ENCODE measurements at regions not wholly inside any gene's neighbourhood (a gene's known extent, or its start where the extent isn't known, plus 50 kb on each side); places are given as distances from the start of the nearest gene placed in this dataset.
"Not testable (repeated sequence)": the region's sequence is repeated elsewhere in the genome, so short reads cannot be mapped to it uniquely, and the experiment has no call there.

DNA sequence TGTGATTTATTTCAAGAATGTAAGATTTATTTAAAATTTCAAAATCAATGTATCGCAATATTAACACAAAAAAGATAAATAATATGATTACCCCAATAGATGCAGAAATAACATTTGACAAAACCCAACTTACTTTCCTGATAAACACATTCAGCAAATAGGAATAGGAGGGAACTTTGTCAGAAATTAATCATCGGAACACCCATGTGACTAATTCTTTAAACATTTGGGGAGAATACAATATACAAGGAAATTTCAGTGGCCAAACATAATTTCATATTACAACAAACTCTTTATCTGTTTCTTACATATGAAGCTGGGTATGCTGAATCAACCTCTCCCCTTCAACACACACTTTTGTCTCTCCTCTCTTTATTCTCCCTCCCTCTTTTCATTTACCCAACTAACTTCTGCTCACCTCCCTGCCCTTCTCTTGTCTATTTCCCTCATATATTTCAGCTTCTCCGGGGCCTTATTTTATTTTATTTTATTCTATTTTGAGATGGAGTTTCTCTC, 309.6 kb upstream of the CNTNAP5 start:
- no peak for DNase-seq (ENCODE audit: low read depth)

- DNase-seq (ENCODE audit: low read depth): no peak
Observed at GRCh38 chr2:123717636-123718334, 307.3 kb upstream of the CNTNAP5 start.

- no peak for DNase-seq (ENCODE audit: low read depth)
Observed at GRCh38 chr2:123720760-123721159, 304.3 kb upstream of the CNTNAP5 start.

- no peak for DNase-seq (ENCODE audit: low read depth)
Observed at GRCh38 chr2:123723706-123724105, 301.4 kb upstream of the CNTNAP5 start.

DNA sequence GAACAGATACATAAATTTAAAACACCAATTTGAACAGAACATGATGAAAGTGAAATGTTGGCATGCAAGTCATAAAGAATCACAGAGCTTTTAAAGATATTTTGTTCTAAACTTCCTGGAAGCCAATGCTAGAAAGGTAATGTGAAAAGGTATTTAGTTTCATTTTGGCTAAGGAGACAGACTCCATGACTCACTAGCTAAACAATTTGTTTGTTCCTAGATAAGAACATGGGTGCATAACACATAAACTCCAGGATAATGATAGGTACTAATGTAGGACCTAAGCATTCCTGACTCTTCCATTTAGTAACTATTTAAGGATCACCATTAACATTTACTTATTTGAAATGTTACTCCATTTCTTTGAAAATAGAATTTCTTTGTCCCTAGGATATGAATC, 292.5 kb upstream of the CNTNAP5 start:
- DNase-seq (ENCODE audit: low read depth): no peak

DNA sequence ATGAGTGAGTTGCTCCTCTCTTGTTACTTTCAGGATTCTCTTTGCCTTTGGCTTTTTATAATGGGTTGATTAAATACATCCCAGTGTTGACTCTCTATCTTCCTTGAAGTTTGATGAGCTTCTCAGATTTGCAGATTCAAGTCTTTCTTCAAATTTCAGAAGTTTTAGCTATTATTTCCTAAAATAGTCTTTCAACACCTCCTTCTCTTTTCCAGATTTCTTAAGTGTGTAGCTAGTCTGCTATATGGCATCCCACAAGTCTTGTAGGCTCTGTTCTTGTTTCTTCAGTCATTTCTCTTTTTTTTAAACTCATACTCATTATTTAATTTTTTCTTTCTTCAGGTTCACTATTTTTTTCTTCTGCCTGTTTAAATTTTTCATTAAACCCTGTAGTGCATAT, 287.7 kb upstream of the CNTNAP5 start:
- DNase-seq (ENCODE audit: low read depth): no peak

GRCh38 chr2:123738643-123739042, 286.4 kb upstream of the CNTNAP5 start:
- DNase-seq (ENCODE audit: low read depth): no peak

GRCh38 chr2:123746006-123746405, 279.1 kb upstream of the CNTNAP5 start:
- DNase-seq (ENCODE audit: low read depth): no peak

- DNase-seq (ENCODE audit: low read depth): no peak
Observed at GRCh38 chr2:123747326-123747725, 277.8 kb upstream of the CNTNAP5 start.

- no peak for DNase-seq (ENCODE audit: low read depth)
Observed at GRCh38 chr2:123762221-123762620, 262.9 kb upstream of the CNTNAP5 start.

- no peak for DNase-seq (ENCODE audit: low read depth)
Observed at GRCh38 chr2:123768233-123768632, 256.9 kb upstream of the CNTNAP5 start.

DNA sequence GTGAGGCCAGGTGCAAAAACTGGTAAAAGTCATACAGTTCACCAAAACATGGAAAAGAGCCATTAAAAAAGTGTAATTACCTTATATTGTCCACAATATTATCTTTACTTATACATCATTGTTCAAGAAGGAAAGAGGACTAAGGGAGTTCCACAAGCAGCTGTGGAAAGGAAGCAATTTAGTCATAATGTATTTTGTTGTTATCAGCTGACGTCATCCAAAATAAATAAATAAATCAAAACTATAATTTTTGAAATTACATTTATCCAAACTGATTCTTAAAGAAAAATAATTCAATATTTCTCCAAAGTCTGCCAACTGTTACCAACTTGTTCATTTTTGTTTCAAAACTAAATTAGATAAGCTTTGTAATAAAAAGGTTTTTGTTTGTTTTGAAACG, 256.1 kb upstream of the CNTNAP5 start:
- DNase-seq (ENCODE audit: low read depth): no peak

- DNase-seq (ENCODE audit: low read depth): no peak
Observed at GRCh38 chr2:123770996-123771720, 253.9 kb upstream of the CNTNAP5 start.

- DNase-seq (ENCODE audit: low read depth): no peak
Observed at GRCh38 chr2:123771928-123772632, 253.0 kb upstream of the CNTNAP5 start.

- no peak for DNase-seq (ENCODE audit: low read depth)
Observed at GRCh38 chr2:123777116-123777515, 248.0 kb upstream of the CNTNAP5 start.

DNA sequence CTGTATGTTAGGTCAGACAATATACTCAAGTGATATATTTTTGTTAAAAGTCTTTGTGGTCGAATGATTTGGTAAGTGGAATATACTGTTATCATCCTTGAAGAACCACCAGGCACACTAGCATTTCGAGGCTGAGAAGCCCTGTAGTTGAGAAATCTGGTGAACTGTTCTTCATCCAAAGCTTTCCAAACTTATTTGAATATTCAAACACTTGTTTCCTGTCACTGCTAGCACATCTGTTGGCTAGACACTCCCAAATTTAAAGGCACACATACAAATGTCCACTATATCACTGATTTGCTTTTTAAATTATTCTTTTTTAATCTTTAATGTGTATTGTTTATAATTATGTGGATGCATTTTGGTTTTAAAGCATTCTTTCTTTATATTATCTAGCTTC, 241.9 kb upstream of the CNTNAP5 start:
- DNase-seq (ENCODE audit: low read depth): no peak

DNA sequence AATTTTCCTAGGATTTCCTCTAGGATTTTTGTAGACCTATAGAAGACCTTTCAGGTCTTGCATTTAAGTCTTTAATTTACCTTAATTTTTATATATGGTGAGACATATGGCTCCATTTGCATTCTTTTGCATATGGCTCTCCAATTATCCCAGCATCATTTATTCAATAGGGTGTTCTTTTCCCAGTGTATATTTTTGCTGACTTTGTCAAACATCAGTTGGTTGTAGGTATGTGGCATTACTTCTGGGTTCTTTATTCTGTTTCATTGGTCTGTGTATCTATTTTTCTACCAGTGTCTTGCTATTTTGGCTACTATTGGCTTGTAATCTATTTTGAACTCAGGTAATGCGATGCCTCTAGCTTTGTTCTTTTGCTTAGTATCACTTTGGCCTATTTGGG, 239.8 kb upstream of the CNTNAP5 start:
- no peak for DNase-seq (ENCODE audit: low read depth)

DNA sequence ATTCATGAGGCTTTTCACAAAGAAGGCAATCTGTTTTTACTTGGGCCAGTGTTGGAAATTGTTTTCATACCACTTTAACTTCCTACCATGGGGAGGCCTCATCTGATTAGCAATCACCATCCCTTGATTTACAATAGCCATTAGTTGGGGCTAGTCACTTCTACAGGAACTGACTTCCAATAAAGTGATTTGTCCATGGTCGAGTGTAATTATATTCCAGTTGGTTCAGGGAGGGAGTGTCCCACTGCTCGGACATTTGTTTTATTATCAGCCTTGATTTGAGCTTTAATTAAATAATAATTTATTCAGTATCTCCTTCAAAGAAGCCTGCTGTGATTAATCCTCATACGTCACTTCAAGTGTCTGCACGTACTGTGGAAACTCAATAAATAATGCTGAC, 233.9 kb upstream of the CNTNAP5 start:
- DNase-seq (ENCODE audit: low read depth): no peak

DNA sequence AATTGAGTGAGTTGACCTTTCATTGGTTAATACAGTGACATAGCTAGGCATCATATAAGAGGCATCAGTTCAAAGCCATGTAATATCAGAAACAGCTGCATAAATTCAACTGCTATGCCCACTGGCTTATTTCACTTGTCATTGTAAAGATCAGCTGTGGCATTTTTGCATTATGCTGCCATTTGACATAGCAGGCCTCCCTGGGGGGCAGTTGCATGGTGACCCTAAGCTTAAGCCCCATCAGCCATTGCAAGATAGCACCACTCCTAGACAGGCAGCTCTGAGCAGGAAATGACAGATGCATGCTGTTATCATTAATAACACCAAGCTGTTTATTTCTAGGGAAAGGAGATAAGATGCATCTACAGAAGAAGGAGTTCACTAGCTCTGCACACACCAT, 233.4 kb upstream of the CNTNAP5 start:
- no peak for DNase-seq (ENCODE audit: low read depth)

- DNase-seq (ENCODE audit: low read depth): not testable (repeated sequence)
Observed at GRCh38 chr2:123804126-123804525, 221.0 kb upstream of the CNTNAP5 start.

- not testable (repeated sequence) for DNase-seq (ENCODE audit: low read depth)
Observed at GRCh38 chr2:123805746-123806145, 219.3 kb upstream of the CNTNAP5 start.

GRCh38 chr2:123808243-123808642, 216.8 kb upstream of the CNTNAP5 start:
- DNase-seq (ENCODE audit: low read depth): no peak

- DNase-seq (ENCODE audit: low read depth): no peak
Observed at GRCh38 chr2:123811846-123812245, 213.2 kb upstream of the CNTNAP5 start.

Measured in stromal cell of bone marrow (primary cell).